ENCODE measurements at regions not wholly inside any gene's neighbourhood (a gene's known extent, or its start where the extent isn't known, plus 50 kb on each side); places are given as distances from the start of the nearest gene placed in this dataset.

- no peak for DNase-seq (ENCODE audit: low spot score)
- no peak for ATAC-seq (ENCODE audit: insufficient number of reproducible peaks, low FRiP score, low read depth)
- Histone ChIP-seq H3K4me1 (ENCODE audit: control insufficient read depth in 1 of 2, low read depth in 2 of 2) (no peaks in the 10 kb centered on the region), H3K27me3 (replicated peaks; ENCODE audit: insufficient read depth) (no peaks in the 10 kb centered on the region), H3K4me3 (no peak overlapping the region), H3K9me3 (no peaks in the 10 kb centered on the region), H3K27ac (no peak overlapping the region), H3K36me3 (no peaks in the 10 kb centered on the region)
- TF ChIP-seq CTCF (IDR thresholded peaks at IDR 0.05) = no peak
Measured at GRCh38 chr4:19285146-19285545, 966.6 kb upstream of the SLIT2 start.

- TF ChIP-seq CTCF (IDR thresholded peaks at IDR 0.05) = no peak
- Histone ChIP-seq H3K27me3 (replicated peaks; ENCODE audit: insufficient read depth) (no peaks in the 10 kb centered on the region), H3K9me3 (no peaks in the 10 kb centered on the region)
Measured at GRCh38 chr4:19278665-19279064, 973.0 kb upstream of the SLIT2 start.

GRCh38 chr4:19266566-19266965, 985.1 kb upstream of the SLIT2 start:
- Histone ChIP-seq H3K4me3 (no peak overlapping the region), H3K4me1 (ENCODE audit: control insufficient read depth in 1 of 2, low read depth in 2 of 2) (no peaks in the 10 kb centered on the region), H3K27ac (no peak overlapping the region), H3K27me3 (replicated peaks; ENCODE audit: insufficient read depth) (no peaks in the 10 kb centered on the region), H3K36me3 (no peaks in the 10 kb centered on the region), H3K9me3 (no peaks in the 10 kb centered on the region)
- ATAC-seq (ENCODE audit: insufficient number of reproducible peaks, low FRiP score, low read depth) (no peak), DNase-seq (ENCODE audit: low spot score) (no peak)
- TF ChIP-seq CTCF (IDR thresholded peaks at IDR 0.05) = no peak

More at GRCh38 chr4:19278665-19279064, 973.0 kb upstream of the SLIT2 start:
- no peak for DNase-seq (ENCODE audit: low spot score)
- ATAC-seq (ENCODE audit: insufficient number of reproducible peaks, low FRiP score, low read depth) = no peak
- Histone ChIP-seq H3K4me1 (ENCODE audit: control insufficient read depth in 1 of 2, low read depth in 2 of 2) (no peaks in the 10 kb centered on the region), H3K36me3 (no peaks in the 10 kb centered on the region), H3K4me3 (no peak overlapping the region), H3K27ac (no peak overlapping the region)

DNA sequence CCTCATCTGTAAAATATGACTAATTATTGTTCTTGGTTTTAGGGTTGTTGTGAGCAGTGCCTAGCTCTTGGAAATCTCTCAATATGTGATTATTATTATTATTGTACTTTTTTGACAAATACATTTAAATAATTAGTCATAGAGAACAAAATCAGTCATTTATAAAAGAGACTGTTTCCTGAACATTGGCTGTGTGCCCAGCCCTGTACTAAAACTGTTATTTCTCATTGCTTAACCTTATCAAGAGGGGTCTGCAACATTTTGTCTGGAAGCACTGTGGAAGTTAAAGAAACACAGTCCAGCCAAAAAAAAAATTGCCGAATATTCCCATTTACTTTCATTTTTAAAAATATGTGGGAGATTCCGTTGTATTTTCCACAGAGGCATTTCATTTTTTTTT, 989.2 kb upstream of the SLIT2 start:
- no peak for TF ChIP-seq CTCF (IDR thresholded peaks at IDR 0.05)
- Histone ChIP-seq H3K4me1 (ENCODE audit: control insufficient read depth in 1 of 2, low read depth in 2 of 2) (no peaks in the 10 kb centered on the region), H3K4me3 (peak overlapping the region; percentile 48), H3K27me3 (replicated peaks; ENCODE audit: insufficient read depth) (no peaks in the 10 kb centered on the region), H3K9me3 (no peaks in the 10 kb centered on the region), H3K27ac (no peak overlapping the region), H3K36me3 (no peaks in the 10 kb centered on the region)
- ATAC-seq (ENCODE audit: insufficient number of reproducible peaks, low FRiP score, low read depth) (no peak), DNase-seq (ENCODE audit: low spot score) (no peak)

DNA sequence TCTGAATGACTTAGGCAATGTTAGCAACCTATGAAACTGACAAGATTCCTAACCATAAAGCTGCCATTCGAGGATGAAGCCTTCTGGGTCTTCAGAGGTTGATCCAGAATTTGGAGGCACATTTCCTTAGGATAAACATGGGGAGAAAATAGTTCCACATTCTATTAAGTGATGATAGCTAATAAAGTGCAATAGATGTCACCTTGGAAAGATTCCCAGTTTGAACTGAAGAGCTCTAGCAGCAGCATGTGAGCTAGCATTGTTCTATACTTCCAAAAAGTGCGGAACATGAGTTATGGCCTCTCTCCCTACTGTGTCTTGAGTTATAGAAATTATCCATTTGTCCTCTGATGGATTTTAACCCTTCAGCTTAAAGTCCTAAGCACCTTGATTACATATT, 991.4 kb upstream of the SLIT2 start:
- no peak for TF ChIP-seq CTCF (IDR thresholded peaks at IDR 0.05)
- no peak for ATAC-seq (ENCODE audit: insufficient number of reproducible peaks, low FRiP score, low read depth)

More for the DNA sequence above, 991.4 kb upstream of the SLIT2 start:
- H3K4me1 ChIP-seq (ENCODE audit: control insufficient read depth in 1 of 2, low read depth in 2 of 2) = no peaks in the 10 kb centered on the region
- H3K9me3 ChIP-seq = no peaks in the 10 kb centered on the region
- H3K36me3 ChIP-seq = no peaks in the 10 kb centered on the region
- no peak overlapping the region for H3K27ac ChIP-seq
- no peak overlapping the region for H3K4me3 ChIP-seq
- DNase-seq (ENCODE audit: low spot score) = no peak
- no peaks in the 10 kb centered on the region for H3K27me3 ChIP-seq (replicated peaks; ENCODE audit: insufficient read depth)
